HEK293T (cell line): ENCODE measurements at regions not wholly inside any gene's neighbourhood (a gene's known extent, or its start where the extent isn't known, plus 50 kb on each side); places are given as distances from the start of the nearest gene placed in this dataset.

Experiments used
- ARNT ChIP-seq: fragments of 450-650 bp; IDR thresholded peaks from 2 replicates; pipeline ENCODE4 v1.6.1; 2017; ENCODE audit warnings: mild to moderate bottlenecking
- BHLHE40 ChIP-seq: fragments of 450-650 bp; IDR thresholded peaks from 2 replicates; pipeline ENCODE4 v1.6.1; 2016; ENCODE audit warnings: mild to moderate bottlenecking, moderate library complexity, borderline replicate concordance
- ELF4 ChIP-seq: fragments of 450-650 bp; IDR thresholded peaks from 2 replicates; pipeline ENCODE4 v1.6.1; 2017; ENCODE audit warnings: antibody characterized with exemption
- FOXM1 ChIP-seq: fragments of 450-650 bp; IDR thresholded peaks from 2 replicates; pipeline ENCODE4 v1.6.1; 2017; ENCODE audit warnings: mild to moderate bottlenecking, borderline replicate concordance
- LEF1 ChIP-seq: fragments of 450-650 bp; IDR thresholded peaks from 2 replicates; pipeline ENCODE4 v1.6.1; 2017; ENCODE audit warnings: mild to moderate bottlenecking, borderline replicate concordance
- SUZ12 ChIP-seq: fragments of 450-650 bp; IDR thresholded peaks from 2 replicates; pipeline ENCODE4 v1.6.1; 2016; ENCODE audit warnings: mild to moderate bottlenecking
- TARDBP ChIP-seq: fragments of 450-650 bp; IDR thresholded peaks from 2 replicates; pipeline ENCODE4 v1.6.1; 2016

DNA sequence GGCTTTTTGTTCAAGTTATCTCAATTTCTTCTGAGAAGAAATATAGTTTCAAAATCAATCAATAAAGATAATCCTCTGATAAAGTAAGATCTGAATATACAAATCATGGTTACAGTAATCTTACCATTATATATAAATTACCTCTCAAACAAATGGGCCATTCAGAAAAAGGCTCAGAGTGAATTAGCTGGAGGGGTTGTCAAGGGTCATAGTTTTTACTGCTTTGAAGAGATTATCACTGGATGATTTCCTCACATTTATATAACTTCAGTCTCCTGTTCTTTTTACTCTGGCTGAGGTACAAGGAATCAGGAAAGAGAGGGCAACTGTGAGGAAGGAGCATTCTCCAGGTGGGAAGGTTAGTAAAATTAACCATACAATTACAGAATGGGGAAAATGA lies 148.6 kb upstream of the ELL2 start:
- TF ChIP-seq SUZ12 = no peak
- TF ChIP-seq ARNT = no peak
- TF ChIP-seq LEF1 = no peak
- TF ChIP-seq FOXM1 = no peak
- TF ChIP-seq TARDBP = no peak
- TF ChIP-seq BHLHE40 = no peak
- no peak for TF ChIP-seq ELF4
